HFFc6 (cell line): ENCODE measurements at regions not wholly inside any gene's neighbourhood (a gene's known extent, or its start where the extent isn't known, plus 50 kb on each side); places are given as distances from the start of the nearest gene placed in this dataset.

Source experiments
- DNase-seq: peaks from one replicate; pipeline ENCODE4 v3.0.0-alpha.2; 2018
- H3K27ac Mint-ChIP-seq: 2 replicates; pipeline ENCODE4 v1.8.0; 2020; ENCODE audit warnings: mild to moderate bottlenecking, mixed read lengths
- H3K27me3 Mint-ChIP-seq: 2 replicates; pipeline ENCODE4 v1.8.0; 2021; ENCODE audit warnings: mild to moderate bottlenecking, moderate library complexity, mixed read lengths; ENCODE audit not compliant: insufficient read depth
- H3K36me3 Mint-ChIP-seq: 2 replicates; pipeline ENCODE4 v1.8.0; 2021; ENCODE audit warnings: low read depth, mixed read lengths
- H3K4me1 Mint-ChIP-seq: 2 replicates; pipeline ENCODE4 v1.8.0; 2020; ENCODE audit warnings: low read depth, mixed read lengths
- H3K4me3 Mint-ChIP-seq: 2 replicates; pipeline ENCODE4 v1.8.0; 2020; ENCODE audit warnings: mild to moderate bottlenecking, moderate library complexity, mixed read lengths
- H3K9me3 Mint-ChIP-seq: 2 replicates; pipeline ENCODE4 v1.8.0; 2020; ENCODE audit warnings: mild to moderate bottlenecking, mixed read lengths
- CTCF ChIP-seq: fragments of 200-600 bp; sonication (generic); IDR thresholded peaks from 2 replicates; pipeline ENCODE4 v1.5.0; 2021; ENCODE audit warnings: antibody characterized with exemption, mild to moderate bottlenecking

- Mint-ChIP-seq H3K36me3 (peaks cover 52% of the 10 kb centered on the region), H3K27ac (peak overlapping the region; percentile 88), H3K27me3 (no peaks in the 10 kb centered on the region), H3K9me3 (peaks cover 46% of the 10 kb centered on the region), H3K4me3 (peak overlapping the region; percentile 23), H3K4me1 (peaks cover 71% of the 10 kb centered on the region)
- peak; percentile 77 for DNase-seq
- TF ChIP-seq CTCF: no peak
Observed at GRCh38 chr13:84641491-84641890, 759.2 kb upstream of the SLITRK1 start.

GRCh38 chr13:84640691-84641090, 758.4 kb upstream of the SLITRK1 start:
- Mint-ChIP-seq H3K4me3 (no peak overlapping the region), H3K27ac (no peak overlapping the region), H3K4me1 (peaks cover 71% of the 10 kb centered on the region), H3K36me3 (peaks cover 55% of the 10 kb centered on the region), H3K9me3 (peaks cover 49% of the 10 kb centered on the region), H3K27me3 (no peaks in the 10 kb centered on the region)
- no peak for DNase-seq
- TF ChIP-seq CTCF: no peak

GRCh38 chr13:84630476-84630875, 748.2 kb upstream of the SLITRK1 start:
- peaks cover 14% of the 10 kb centered on the region; the same call in 1 of the 2 replicates for H3K36me3 Mint-ChIP-seq
- H3K4me3 Mint-ChIP-seq: peak overlapping the region; percentile 8; the same call in 1 of the 2 replicates
- H3K27me3 Mint-ChIP-seq: no peaks in the 10 kb centered on the region
- peaks cover 1% of the 10 kb centered on the region; the same call in 1 of the 2 replicates for H3K9me3 Mint-ChIP-seq
- DNase-seq: no peak
- H3K27ac Mint-ChIP-seq: peak overlapping the region; percentile 68; the same call in 1 of the 2 replicates
- H3K4me1 Mint-ChIP-seq: peaks cover 48% of the 10 kb centered on the region
- TF ChIP-seq CTCF: no peak

GRCh38 chr13:84616864-84617263, 734.6 kb upstream of the SLITRK1 start:
- H3K36me3 Mint-ChIP-seq: no peaks in the 10 kb centered on the region; the same call in 1 of the 2 replicates
- no peak overlapping the region for H3K27ac Mint-ChIP-seq
- no peak overlapping the region for H3K4me3 Mint-ChIP-seq
- DNase-seq: no peak
- peaks cover 29% of the 10 kb centered on the region for H3K4me1 Mint-ChIP-seq
- TF ChIP-seq CTCF: no peak
- no peaks in the 10 kb centered on the region for H3K9me3 Mint-ChIP-seq
- no peaks in the 10 kb centered on the region for H3K27me3 Mint-ChIP-seq

- Mint-ChIP-seq H3K4me1 (peaks cover 42% of the 10 kb centered on the region), H3K9me3 (no peaks in the 10 kb centered on the region), H3K27ac (no peak overlapping the region), H3K36me3 (no peaks in the 10 kb centered on the region; the same call in 1 of the 2 replicates), H3K4me3 (no peak overlapping the region), H3K27me3 (no peaks in the 10 kb centered on the region)
- DNase-seq: peak; percentile 54
- no peak for TF ChIP-seq CTCF
Observed at GRCh38 chr13:84609716-84610115, 727.4 kb upstream of the SLITRK1 start.
